HEK293 (cell line): ENCODE measurements at regions not wholly inside any gene's neighbourhood (a gene's known extent, or its start where the extent isn't known, plus 50 kb on each side); places are given as distances from the start of the nearest gene placed in this dataset.
"Not testable (repeated sequence)": the region's sequence is repeated elsewhere in the genome, so short reads cannot be mapped to it uniquely, and the experiment has no call there.

Source experiments
- CTCF ChIA-PET: fragments of 350-600 bp; formaldehyde crosslinking; extraction: SDS; loops from one replicate; lab custom pipeline; 2021; ENCODE audit warnings: antibody characterized with exemption; lab: Yijun Ruan, JAX
- POLR2A ChIA-PET: fragments of 300-600 bp; formaldehyde crosslinking; extraction: SDS; loops from one replicate; lab custom pipeline; 2020; ENCODE audit warnings: antibody characterized with exemption, inconsistent platforms; lab: Yijun Ruan, JAX
- H3K27ac ChIP-seq: fragments of 200-500 bp; sonication (Bioruptor generic); 2 replicates; pipeline ENCODE4 v1.5.1; 2014; ENCODE audit warnings: low read depth, low read length, control low read depth, inconsistent platforms; ENCODE audit errors: extremely low read depth
- H3K36me3 ChIP-seq, 2 experiments: fragments of 200-500 bp in 1 of 2; sonication (Bioruptor generic) in 1 of 2; 1 replicate in 1 of 2; 2 replicates in 1 of 2; pipeline ENCODE4 v1.5.1; 2014 to 2017; ENCODE audit warnings: inconsistent platforms in 2 of 2, low read length in 2 of 2; ENCODE audit not compliant: control insufficient read depth in 2 of 2, insufficient read depth in 1 of 2
- H3K4me1 ChIP-seq: fragments of 200-500 bp; sonication (Bioruptor generic); 2 replicates; pipeline ENCODE4 v1.5.1; 2014; ENCODE audit warnings: mild to moderate bottlenecking, low read length, inconsistent platforms; ENCODE audit not compliant: control insufficient read depth, insufficient read depth
- H3K4me3 ChIP-seq: 2 replicates; pipeline ENCODE4 v1.5.1; 2011; ENCODE audit warnings: low read depth, mild to moderate bottlenecking, control low read depth, low read length, moderate library complexity
- H3K9me3 ChIP-seq: fragments of 200-500 bp; sonication (Bioruptor generic); 2 replicates; pipeline ENCODE4 v1.5.1; 2014; ENCODE audit warnings: low read depth, low read length, inconsistent platforms; ENCODE audit not compliant: control insufficient read depth, insufficient read depth
- OVOL3 ChIP-seq: fragments of 450-650 bp; formaldehyde crosslinking; IDR thresholded peaks from 2 replicates; pipeline ENCODE4 v1.5.1; 2016; ENCODE audit warnings: missing biosample characterization, missing genetic modification characterization
- PRDM1 ChIP-seq: fragments of 450-650 bp; formaldehyde crosslinking; IDR thresholded peaks from 2 replicates; pipeline ENCODE4; 2016; ENCODE audit warnings: missing biosample characterization, missing genetic modification characterization
- SCRT1 ChIP-seq: fragments of 450-650 bp; formaldehyde crosslinking; IDR thresholded peaks from 2 replicates; pipeline ENCODE4 v1.5.1; 2016; ENCODE audit warnings: missing biosample characterization, missing genetic modification characterization, borderline replicate concordance
- SCRT2 ChIP-seq: fragments of 450-650 bp; formaldehyde crosslinking; IDR thresholded peaks from 2 replicates; pipeline ENCODE4 v1.5.1; 2016; ENCODE audit warnings: missing biosample characterization, missing genetic modification characterization
- ZBTB7A ChIP-seq: fragments of 450-650 bp; formaldehyde crosslinking; IDR thresholded peaks from 2 replicates; pipeline ENCODE4 v1.5.1; 2016; ENCODE audit warnings: low read depth, missing biosample characterization, missing genetic modification characterization
- ZBTB8A ChIP-seq: fragments of 450-650 bp; formaldehyde crosslinking; IDR thresholded peaks from 2 replicates; pipeline ENCODE4 v1.5.1; 2016; ENCODE audit warnings: missing biosample characterization, missing genetic modification characterization
- ZIC2 ChIP-seq: fragments of 450-650 bp; formaldehyde crosslinking; IDR thresholded peaks from 2 replicates; pipeline ENCODE4 v1.5.1; 2016; ENCODE audit warnings: missing biosample characterization, missing genetic modification characterization
- ZNF121 ChIP-seq: fragments of 450-650 bp; formaldehyde crosslinking; IDR thresholded peaks from 2 replicates; pipeline ENCODE4 v1.5.1; 2016; ENCODE audit warnings: missing biosample characterization, missing genetic modification characterization
- ZNF133 ChIP-seq: fragments of 450-650 bp; formaldehyde crosslinking; IDR thresholded peaks from 2 replicates; pipeline ENCODE4 v1.5.1; 2016; ENCODE audit warnings: missing biosample characterization, missing genetic modification characterization
- ZNF2 ChIP-seq: fragments of 450-650 bp; formaldehyde crosslinking; IDR thresholded peaks from 2 replicates; pipeline ENCODE4 v1.5.1; 2016; ENCODE audit warnings: missing biosample characterization, missing genetic modification characterization
- ZNF211 ChIP-seq: fragments of 450-650 bp; formaldehyde crosslinking; IDR thresholded peaks from 2 replicates; pipeline ENCODE4 v1.5.1; 2016; ENCODE audit warnings: low read depth, missing biosample characterization, missing genetic modification characterization
- ZNF239 ChIP-seq: fragments of 450-650 bp; formaldehyde crosslinking; IDR thresholded peaks from 2 replicates; pipeline ENCODE4 v1.5.1; 2016; ENCODE audit warnings: missing biosample characterization, missing genetic modification characterization
- ZNF341 ChIP-seq: fragments of 450-650 bp; formaldehyde crosslinking; IDR thresholded peaks from 2 replicates; pipeline ENCODE4; 2016; ENCODE audit warnings: low read depth, missing biosample characterization, missing genetic modification characterization
- ZNF362 ChIP-seq: fragments of 450-650 bp; formaldehyde crosslinking; IDR thresholded peaks from 2 replicates; pipeline ENCODE4 v1.5.1; 2016; ENCODE audit warnings: missing biosample characterization, missing genetic modification characterization
- ZNF366 ChIP-seq: fragments of 450-650 bp; formaldehyde crosslinking; conservative IDR thresholded peaks from 2 replicates; pipeline ENCODE4 v1.5.1; 2016; ENCODE audit warnings: missing biosample characterization, missing genetic modification characterization
- ZNF423 ChIP-seq: fragments of 450-650 bp; formaldehyde crosslinking; IDR thresholded peaks from 2 replicates; pipeline ENCODE4 v1.5.1; 2016; ENCODE audit warnings: missing biosample characterization, missing genetic modification characterization
- ZNF449 ChIP-seq: fragments of 450-650 bp; formaldehyde crosslinking; IDR thresholded peaks from 2 replicates; pipeline ENCODE4 v1.5.1; 2017; ENCODE audit warnings: missing biosample characterization, mild to moderate bottlenecking, missing genetic modification characterization, moderate library complexity
- ZNF530 ChIP-seq: fragments of 450-650 bp; formaldehyde crosslinking; IDR thresholded peaks from 2 replicates; pipeline ENCODE4 v1.5.1; 2016; ENCODE audit warnings: low read depth, missing biosample characterization, missing genetic modification characterization
- ZNF548 ChIP-seq: fragments of 450-650 bp; formaldehyde crosslinking; IDR thresholded peaks from 2 replicates; pipeline ENCODE4 v1.5.1; 2016; ENCODE audit warnings: missing biosample characterization, missing genetic modification characterization
- ZNF549 ChIP-seq: fragments of 450-650 bp; IDR thresholded peaks from 2 replicates; pipeline ENCODE4 v1.5.1; 2018; ENCODE audit warnings: missing biosample characterization, missing genetic modification characterization, mild to moderate bottlenecking, inconsistent platforms, moderate library complexity
- ZNF626 ChIP-seq: fragments of 450-650 bp; sonication (Bioruptor Pico); formaldehyde crosslinking; IDR thresholded peaks from 2 replicates; pipeline ENCODE4 v1.5.1; 2018; ENCODE audit warnings: missing biosample characterization, missing genetic modification characterization, inconsistent platforms
- ZNF654 ChIP-seq: fragments of 450-650 bp; formaldehyde crosslinking; IDR thresholded peaks from 2 replicates; pipeline ENCODE4 v1.5.1; 2016; ENCODE audit warnings: low read depth, missing biosample characterization, missing genetic modification characterization
- ZNF658 ChIP-seq: fragments of 450-650 bp; formaldehyde crosslinking; IDR thresholded peaks from 2 replicates; pipeline ENCODE4; 2016; ENCODE audit warnings: missing biosample characterization, missing genetic modification characterization
- ZNF670 ChIP-seq: fragments of 450-650 bp; formaldehyde crosslinking; IDR thresholded peaks from 2 replicates; pipeline ENCODE4 v1.5.1; 2016; ENCODE audit warnings: missing biosample characterization, missing genetic modification characterization, low read depth

GRCh38 chr5:57632937-57633336 is 150.3 kb upstream of the ACTBL2 start (continued):
- TF ChIP-seq ZNF449 (no peak), ZBTB7A (tag by site-specific recombination) (no peak), ZNF362 (tag by site-specific recombination) (no peak), ZNF658 (tag by site-specific recombination) (no peak), ZBTB8A (no peak), ZNF121 (no peak), ZNF670 (no peak), ZNF549 (tag by site-specific recombination) (no peak)

- TF ChIP-seq SCRT2 (tag by site-specific recombination) (peak; percentile 84), SCRT1 (tag by site-specific recombination) (peak; percentile 80; the same call in 1 of the 2 replicates)
- CTCF ChIA-PET, H3K9me3 ChIP-seq, H3K4me3 ChIP-seq, POLR2A ChIA-PET, H3K27ac ChIP-seq, H3K36me3 ChIP-seq, H3K4me1 ChIP-seq: not testable (repeated sequence)
Measured at GRCh38 chr5:57631139-57631538, 148.5 kb upstream of the ACTBL2 start.

- POLR2A ChIA-PET, result no interaction called here
Measured at GRCh38 chr5:57627661-57628060, 145.1 kb upstream of the ACTBL2 start.

GRCh38 chr5:57626703-57627102 is 144.1 kb upstream of the ACTBL2 start:
- CTCF ChIA-PET, result interaction anchor here (0.7 to 1.3 kb wide), 3 partner anchors 10 to 37 kb away, joined by 3 to 5 read pairs (median 4); no protein-coding TSS in a partner anchor

More at GRCh38 chr5:57627661-57628060, 145.1 kb upstream of the ACTBL2 start:
- CTCF ChIA-PET, result interaction anchor here (0.5 to 1.3 kb wide), 2 partner anchors 11 to 91 kb away, joined by 3 to 4 read pairs; no protein-coding TSS in a partner anchor
- Histone ChIP-seq H3K9me3 (no peaks in the 10 kb centered on the region), H3K36me3 (no peaks in the 10 kb centered on the region), H3K4me3 (no peak overlapping the region), H3K27ac (no peak overlapping the region), H3K4me1 (no peaks in the 10 kb centered on the region)
- TF ChIP-seq ZNF341 (no peak), ZNF549 (tag by site-specific recombination) (no peak), ZNF366 (tag by site-specific recombination) (no peak), ZIC2 (tag by site-specific recombination) (no peak), ZNF530 (tag by site-specific recombination) (no peak), ZNF626 (tag by site-specific recombination) (no peak)

More at GRCh38 chr5:57626703-57627102, 144.1 kb upstream of the ACTBL2 start:
- H3K9me3 ChIP-seq, result no peaks in the 10 kb centered on the region
- H3K4me3 ChIP-seq, result no peak overlapping the region
- POLR2A ChIA-PET, result no interaction called here
- no peak overlapping the region for H3K27ac ChIP-seq
- no peaks in the 10 kb centered on the region for H3K36me3 ChIP-seq
- H3K4me1 ChIP-seq, result no peaks in the 10 kb centered on the region
- no peak for TF ChIP-seq ZNF133 (tag by site-specific recombination)
- TF ChIP-seq ZNF548 (tag by site-specific recombination), result no peak
- no peak for TF ChIP-seq ZNF2
- TF ChIP-seq ZNF654 (tag by site-specific recombination), result no peak
- no peak for TF ChIP-seq PRDM1
- no peak for TF ChIP-seq OVOL3
- TF ChIP-seq ZNF239, result no peak
- TF ChIP-seq ZNF121, result no peak
- TF ChIP-seq ZNF211 (tag by site-specific recombination), result no peak
- TF ChIP-seq ZNF423, result no peak
